ENCODE measurements at regions not wholly inside any gene's neighbourhood (a gene's known extent, or its start where the extent isn't known, plus 50 kb on each side); places are given as distances from the start of the nearest gene placed in this dataset.

DNA sequence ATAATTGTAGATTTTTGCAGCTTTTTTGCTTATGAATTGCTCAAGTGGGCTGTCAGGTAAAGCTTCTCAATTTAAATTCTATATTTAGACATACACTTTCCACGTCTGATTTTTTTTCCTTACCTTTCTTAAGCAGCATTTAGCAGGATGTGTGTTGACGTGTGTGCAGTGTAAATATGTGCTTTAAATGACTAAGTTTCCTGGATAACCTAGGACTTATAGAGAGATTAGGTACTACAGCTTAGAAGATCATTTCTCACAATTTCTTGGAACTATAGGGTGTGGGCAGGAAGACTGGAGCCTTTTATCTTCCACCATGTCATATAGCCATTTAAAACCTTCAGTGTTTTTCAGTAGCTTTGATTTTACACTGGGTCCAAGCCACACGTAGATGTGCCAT, 263.5 kb downstream of the NOVA1 start:
- H3K36me3 ChIP-seq: no peaks in the 10 kb centered on the region
- H3K4me3 ChIP-seq: no peak overlapping the region
- TF ChIP-seq CTCF (IDR thresholded peaks at IDR 0.05): no peak
- no peaks in the 10 kb centered on the region for H3K4me1 ChIP-seq (ENCODE audit: control insufficient read depth in 1 of 2, low read depth in 2 of 2)
- ATAC-seq (ENCODE audit: insufficient number of reproducible peaks, low FRiP score, low read depth) (no peak), DNase-seq (ENCODE audit: low spot score) (no peak)
- H3K9me3 ChIP-seq: no peaks in the 10 kb centered on the region
- no peak overlapping the region for H3K27ac ChIP-seq
- H3K27me3 ChIP-seq (replicated peaks; ENCODE audit: insufficient read depth): no peaks in the 10 kb centered on the region

GRCh38 chr14:26332966-26333365, 264.9 kb downstream of the NOVA1 start:
- TF ChIP-seq CTCF (IDR thresholded peaks at IDR 0.05): no peak

GRCh38 chr14:26330982-26331381, 266.9 kb downstream of the NOVA1 start:
- no peak for ATAC-seq (ENCODE audit: insufficient number of reproducible peaks, low FRiP score, low read depth)
- Histone ChIP-seq H3K36me3 (no peaks in the 10 kb centered on the region), H3K27ac (no peak overlapping the region), H3K27me3 (replicated peaks; ENCODE audit: insufficient read depth) (no peaks in the 10 kb centered on the region), H3K4me3 (no peak overlapping the region), H3K9me3 (no peaks in the 10 kb centered on the region), H3K4me1 (ENCODE audit: control insufficient read depth in 1 of 2, low read depth in 2 of 2) (no peaks in the 10 kb centered on the region)
- DNase-seq (ENCODE audit: low spot score): no peak
- TF ChIP-seq CTCF (IDR thresholded peaks at IDR 0.05): no peak

More at GRCh38 chr14:26332966-26333365, 264.9 kb downstream of the NOVA1 start:
- no peaks in the 10 kb centered on the region for H3K36me3 ChIP-seq
- no peaks in the 10 kb centered on the region for H3K27me3 ChIP-seq (replicated peaks; ENCODE audit: insufficient read depth)
- no peak overlapping the region for H3K27ac ChIP-seq
- ATAC-seq (ENCODE audit: insufficient number of reproducible peaks, low FRiP score, low read depth) (no peak), DNase-seq (ENCODE audit: low spot score) (no peak)
- H3K4me3 ChIP-seq: no peak overlapping the region
- H3K9me3 ChIP-seq: no peaks in the 10 kb centered on the region
- no peaks in the 10 kb centered on the region for H3K4me1 ChIP-seq (ENCODE audit: control insufficient read depth in 1 of 2, low read depth in 2 of 2)

GRCh38 chr14:26328791-26329190, 269.0 kb downstream of the NOVA1 start:
- no peak overlapping the region for H3K27ac ChIP-seq
- no peaks in the 10 kb centered on the region for H3K36me3 ChIP-seq
- H3K4me1 ChIP-seq (ENCODE audit: control insufficient read depth in 1 of 2, low read depth in 2 of 2): no peaks in the 10 kb centered on the region
- no peak overlapping the region for H3K4me3 ChIP-seq
- ATAC-seq (ENCODE audit: insufficient number of reproducible peaks, low FRiP score, low read depth): no peak
- no peaks in the 10 kb centered on the region for H3K27me3 ChIP-seq (replicated peaks; ENCODE audit: insufficient read depth)
- H3K9me3 ChIP-seq: no peaks in the 10 kb centered on the region
- TF ChIP-seq CTCF (IDR thresholded peaks at IDR 0.05): no peak
- DNase-seq (ENCODE audit: low spot score): no peak

DNA sequence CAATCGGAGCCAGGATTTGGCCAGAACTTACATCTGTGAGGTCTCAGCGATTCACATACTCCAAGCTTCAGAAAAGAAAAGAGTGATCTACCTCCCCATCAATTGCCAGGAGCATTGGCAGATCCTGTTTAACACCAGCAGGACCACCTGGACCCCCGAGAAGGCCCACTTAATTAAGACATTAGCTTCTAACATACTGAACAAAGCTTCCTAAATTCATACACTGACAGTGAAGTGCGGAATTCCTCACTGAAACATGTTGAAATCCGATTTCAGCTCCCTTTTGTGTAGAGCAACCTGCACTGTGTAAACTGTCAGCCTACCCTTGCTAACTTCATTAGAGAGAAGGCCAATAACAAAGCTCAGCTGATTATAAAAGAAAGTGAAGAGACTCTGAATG, 274.0 kb downstream of the NOVA1 start:
- no peak overlapping the region for H3K27ac ChIP-seq
- no peak overlapping the region for H3K4me3 ChIP-seq

More for the DNA sequence above, 274.0 kb downstream of the NOVA1 start:
- Histone ChIP-seq H3K4me1 (ENCODE audit: control insufficient read depth in 1 of 2, low read depth in 2 of 2) (no peaks in the 10 kb centered on the region), H3K9me3 (no peaks in the 10 kb centered on the region), H3K36me3 (no peaks in the 10 kb centered on the region), H3K27me3 (replicated peaks; ENCODE audit: insufficient read depth) (no peaks in the 10 kb centered on the region)
- no peak for DNase-seq (ENCODE audit: low spot score)
- no peak for ATAC-seq (ENCODE audit: insufficient number of reproducible peaks, low FRiP score, low read depth)
- no peak for TF ChIP-seq CTCF (IDR thresholded peaks at IDR 0.05)
